Neural cell (in vitro differentiated cells): ENCODE measurements at regions not wholly inside any gene's neighbourhood (a gene's known extent, or its start where the extent isn't known, plus 50 kb on each side); places are given as distances from the start of the nearest gene placed in this dataset.

Experiments used
- H2AFZ ChIP-seq: fragments of 200-600, 300-800 bp; sonication (generic), shearing (Covaris generic); 2 replicates; pipeline ENCODE4 v1.6.0; 2014; ENCODE audit warnings: low read depth, mild to moderate bottlenecking, antibody characterized with exemption, low read length, moderate library complexity
- H3F3A ChIP-seq: fragments of 200-600 bp; shearing (Covaris generic); 2 replicates; pipeline ENCODE4 v1.6.1; 2016; ENCODE audit warnings: mild to moderate bottlenecking, moderate library complexity, mixed read lengths, antibody characterized with exemption, low read length; ENCODE audit not compliant: insufficient read depth, poor library complexity, severe bottlenecking
- H3K27ac ChIP-seq: fragments of 200-600, 300-800 bp; sonication (generic), shearing (Covaris generic); 2 replicates; pipeline ENCODE4 v1.5.1; 2014; ENCODE audit warnings: mild to moderate bottlenecking, low read length, moderate library complexity
- H3K27me3 ChIP-seq: fragments of 300-800, 200-600 bp; sonication (generic), shearing (Covaris generic); 2 replicates; pipeline ENCODE4 v1.6.0; 2014; ENCODE audit warnings: mild to moderate bottlenecking, low read depth, low read length, moderate library complexity; ENCODE audit not compliant: insufficient read depth
- H3K36me3 ChIP-seq: fragments of 300-800, 200-600 bp; sonication (generic), shearing (Covaris generic); 2 replicates; pipeline ENCODE4 v1.5.1; 2014; ENCODE audit warnings: mild to moderate bottlenecking, antibody characterized with exemption, low read length, moderate library complexity; ENCODE audit not compliant: insufficient read depth
- H3K4me2 ChIP-seq: fragments of 300-800, 200-600 bp; sonication (generic), shearing (Covaris generic); 2 replicates; pipeline ENCODE4 v1.6.0; 2014; ENCODE audit warnings: mild to moderate bottlenecking, low read length
- H3K4me3 ChIP-seq: fragments of 300-800, 200-600 bp; sonication (generic), shearing (Covaris generic); 2 replicates; pipeline ENCODE4 v1.5.1; 2014; ENCODE audit warnings: mild to moderate bottlenecking, low read length, moderate library complexity
- H3K79me2 ChIP-seq: fragments of 200-600 bp; shearing (Covaris generic); replicated peaks from 2 replicates; pipeline ENCODE4 v1.6.0; 2014; ENCODE audit warnings: mild to moderate bottlenecking, low read length, moderate library complexity; ENCODE audit not compliant: insufficient read depth
- H3K9ac ChIP-seq: fragments of 300-800, 200-600 bp; sonication (generic), shearing (Covaris generic); 2 replicates; pipeline ENCODE4 v1.6.1; 2016; ENCODE audit warnings: mild to moderate bottlenecking, low read length, mixed read lengths
- H3K9me2 ChIP-seq: fragments of 200-600 bp; shearing (Covaris generic); 2 replicates; pipeline ENCODE4 v1.6.1; 2016; ENCODE audit warnings: mild to moderate bottlenecking, low read length, mixed read lengths; ENCODE audit not compliant: insufficient read depth
- H3K9me3 ChIP-seq: fragments of 200-600, 300-800 bp; sonication (generic), shearing (Covaris generic); 2 replicates; pipeline ENCODE4 v1.6.1; 2016; ENCODE audit warnings: mild to moderate bottlenecking, mixed run types, low read length, moderate library complexity, mixed read lengths
- H4K20me1 ChIP-seq: fragments of 200-600 bp; shearing (Covaris generic); 2 replicates; pipeline ENCODE4 v1.6.1; 2016; ENCODE audit warnings: mild to moderate bottlenecking, mixed run types; ENCODE audit not compliant: insufficient read depth
- EP300 ChIP-seq: fragments of 450-650 bp; conservative IDR thresholded peaks from 2 replicates; pipeline ENCODE4 v1.6.1; 2014; ENCODE audit warnings: antibody characterized with exemption, mild to moderate bottlenecking, moderate library complexity; ENCODE audit not compliant: poor library complexity, severe bottlenecking
- EZH2 ChIP-seq: fragments of 200-600, 300-800 bp; shearing (Covaris generic), sonication (generic); IDR thresholded peaks from 2 replicates; pipeline ENCODE4 v1.6.1; 2014; ENCODE audit warnings: antibody characterized with exemption, low read length, borderline replicate concordance, mild to moderate bottlenecking; ENCODE audit not compliant: insufficient read depth, poor library complexity, severe bottlenecking
- MXI1 ChIP-seq: fragments of 450-650 bp; conservative IDR thresholded peaks from 2 replicates; pipeline ENCODE4 v1.6.1; 2014; ENCODE audit warnings: antibody characterized with exemption, mild to moderate bottlenecking; ENCODE audit not compliant: poor library complexity, severe bottlenecking
- POLR2AphosphoS5 ChIP-seq: IDR thresholded peaks from 2 replicates; pipeline ENCODE4 v1.6.1; 2012
- RAD21 ChIP-seq: fragments of 450-650 bp; conservative IDR thresholded peaks from 2 replicates; pipeline ENCODE4 v1.6.1; 2014; ENCODE audit warnings: antibody characterized with exemption, mild to moderate bottlenecking, moderate library complexity
- SMC3 ChIP-seq: fragments of 450-650 bp; conservative IDR thresholded peaks from 2 replicates; pipeline ENCODE4 v1.6.1; 2014; ENCODE audit warnings: antibody characterized with exemption, mild to moderate bottlenecking, moderate library complexity; ENCODE audit not compliant: poor library complexity
- TAF1 ChIP-seq: IDR thresholded peaks from 2 replicates; pipeline ENCODE4 v1.6.1; 2012; ENCODE audit warnings: low read depth
- TF ChIP-seq, protein P1 (sequence below): IDR thresholded peaks from 2 replicates; pipeline ENCODE4 v1.6.1; 2012; ENCODE audit warnings: borderline replicate concordance
- TF ChIP-seq, protein P2 (sequence below): fragments of 450-650 bp; IDR thresholded peaks from 2 replicates; pipeline ENCODE4 v1.5.1; 2014; ENCODE audit warnings: antibody characterized with exemption, mild to moderate bottlenecking, moderate library complexity; ENCODE audit not compliant: poor library complexity, severe bottlenecking

DNA sequence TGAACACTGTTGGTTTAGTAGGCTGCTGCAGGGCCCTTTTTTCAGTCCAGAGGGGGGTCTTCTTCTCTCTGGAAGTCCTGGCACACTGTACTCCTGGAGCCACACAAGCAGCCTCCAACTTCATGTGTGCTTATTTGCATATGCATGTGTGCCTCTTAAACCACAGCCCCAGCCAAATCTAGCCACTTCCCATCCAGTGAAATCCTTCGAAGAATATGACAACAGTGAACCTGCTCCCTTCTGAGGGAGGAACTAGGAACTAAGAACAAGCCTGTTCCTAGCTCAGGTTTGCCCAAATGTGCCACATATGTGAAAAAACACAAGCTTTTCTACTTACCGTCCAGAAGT lies 348.5 kb downstream of the FOXO1 start:
- Histone ChIP-seq H3K36me3 (no peaks in the 10 kb centered on the region), H3K27ac (no peak overlapping the region), H3F3A (no peaks in the 10 kb centered on the region), H3K9me2 (no peaks in the 10 kb centered on the region), H3K9me3 (no peaks in the 10 kb centered on the region), H3K79me2 (no peaks in the 10 kb centered on the region), H2AFZ (no peak overlapping the region), H3K27me3 (no peaks in the 10 kb centered on the region), H3K9ac (no peak overlapping the region), H3K4me3 (no peak overlapping the region), H3K4me2 (no peak overlapping the region), H4K20me1 (no peaks in the 10 kb centered on the region)
- TF ChIP-seq TAF1 (no peak), POLR2AphosphoS5 (no peak), RAD21 (no peak), MXI1 (no peak), EZH2 (no peak), SMC3 (no peak)
- TF ChIP-seq, protein P1, sequence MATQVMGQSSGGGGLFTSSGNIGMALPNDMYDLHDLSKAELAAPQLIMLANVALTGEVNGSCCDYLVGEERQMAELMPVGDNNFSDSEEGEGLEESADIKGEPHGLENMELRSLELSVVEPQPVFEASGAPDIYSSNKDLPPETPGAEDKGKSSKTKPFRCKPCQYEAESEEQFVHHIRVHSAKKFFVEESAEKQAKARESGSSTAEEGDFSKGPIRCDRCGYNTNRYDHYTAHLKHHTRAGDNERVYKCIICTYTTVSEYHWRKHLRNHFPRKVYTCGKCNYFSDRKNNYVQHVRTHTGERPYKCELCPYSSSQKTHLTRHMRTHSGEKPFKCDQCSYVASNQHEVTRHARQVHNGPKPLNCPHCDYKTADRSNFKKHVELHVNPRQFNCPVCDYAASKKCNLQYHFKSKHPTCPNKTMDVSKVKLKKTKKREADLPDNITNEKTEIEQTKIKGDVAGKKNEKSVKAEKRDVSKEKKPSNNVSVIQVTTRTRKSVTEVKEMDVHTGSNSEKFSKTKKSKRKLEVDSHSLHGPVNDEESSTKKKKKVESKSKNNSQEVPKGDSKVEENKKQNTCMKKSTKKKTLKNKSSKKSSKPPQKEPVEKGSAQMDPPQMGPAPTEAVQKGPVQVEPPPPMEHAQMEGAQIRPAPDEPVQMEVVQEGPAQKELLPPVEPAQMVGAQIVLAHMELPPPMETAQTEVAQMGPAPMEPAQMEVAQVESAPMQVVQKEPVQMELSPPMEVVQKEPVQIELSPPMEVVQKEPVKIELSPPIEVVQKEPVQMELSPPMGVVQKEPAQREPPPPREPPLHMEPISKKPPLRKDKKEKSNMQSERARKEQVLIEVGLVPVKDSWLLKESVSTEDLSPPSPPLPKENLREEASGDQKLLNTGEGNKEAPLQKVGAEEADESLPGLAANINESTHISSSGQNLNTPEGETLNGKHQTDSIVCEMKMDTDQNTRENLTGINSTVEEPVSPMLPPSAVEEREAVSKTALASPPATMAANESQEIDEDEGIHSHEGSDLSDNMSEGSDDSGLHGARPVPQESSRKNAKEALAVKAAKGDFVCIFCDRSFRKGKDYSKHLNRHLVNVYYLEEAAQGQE, result no peak
- TF ChIP-seq, protein P2, sequence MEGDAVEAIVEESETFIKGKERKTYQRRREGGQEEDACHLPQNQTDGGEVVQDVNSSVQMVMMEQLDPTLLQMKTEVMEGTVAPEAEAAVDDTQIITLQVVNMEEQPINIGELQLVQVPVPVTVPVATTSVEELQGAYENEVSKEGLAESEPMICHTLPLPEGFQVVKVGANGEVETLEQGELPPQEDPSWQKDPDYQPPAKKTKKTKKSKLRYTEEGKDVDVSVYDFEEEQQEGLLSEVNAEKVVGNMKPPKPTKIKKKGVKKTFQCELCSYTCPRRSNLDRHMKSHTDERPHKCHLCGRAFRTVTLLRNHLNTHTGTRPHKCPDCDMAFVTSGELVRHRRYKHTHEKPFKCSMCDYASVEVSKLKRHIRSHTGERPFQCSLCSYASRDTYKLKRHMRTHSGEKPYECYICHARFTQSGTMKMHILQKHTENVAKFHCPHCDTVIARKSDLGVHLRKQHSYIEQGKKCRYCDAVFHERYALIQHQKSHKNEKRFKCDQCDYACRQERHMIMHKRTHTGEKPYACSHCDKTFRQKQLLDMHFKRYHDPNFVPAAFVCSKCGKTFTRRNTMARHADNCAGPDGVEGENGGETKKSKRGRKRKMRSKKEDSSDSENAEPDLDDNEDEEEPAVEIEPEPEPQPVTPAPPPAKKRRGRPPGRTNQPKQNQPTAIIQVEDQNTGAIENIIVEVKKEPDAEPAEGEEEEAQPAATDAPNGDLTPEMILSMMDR, result no peak

DNA sequence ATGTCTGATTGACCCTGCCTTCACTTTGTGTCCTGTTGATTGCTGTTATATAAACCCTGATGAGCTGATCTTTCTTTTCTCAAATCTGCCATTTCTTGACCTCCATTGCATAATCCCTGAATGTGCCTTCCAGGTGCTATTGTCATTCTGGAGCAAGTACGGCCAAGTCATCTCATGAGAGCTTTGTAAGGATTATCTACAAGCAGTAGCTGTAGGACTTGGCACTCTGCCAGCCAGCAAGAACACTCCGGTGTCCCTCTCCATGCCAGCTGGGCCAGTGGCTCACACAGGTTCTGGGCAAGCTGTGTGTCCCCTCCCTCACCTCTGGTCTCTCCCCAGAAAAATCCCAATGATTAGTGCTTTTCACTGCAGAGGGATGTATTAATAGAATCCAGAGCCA lies 348.1 kb downstream of the FOXO1 start:
- no peaks in the 10 kb centered on the region for H3K27me3 ChIP-seq
- no peaks in the 10 kb centered on the region for H3K79me2 ChIP-seq
- TF ChIP-seq, protein P1, result no peak
- TF ChIP-seq EP300, result no peak
- no peak for TF ChIP-seq MXI1
- TF ChIP-seq POLR2AphosphoS5, result no peak
- TF ChIP-seq TAF1, result no peak
- TF ChIP-seq RAD21, result no peak
- TF ChIP-seq, protein P2, result no peak
- no peak for TF ChIP-seq EZH2
- H3K9ac ChIP-seq, result no peak overlapping the region
- no peaks in the 10 kb centered on the region for H3K9me2 ChIP-seq
- H3K9me3 ChIP-seq, result no peaks in the 10 kb centered on the region
- H2AFZ ChIP-seq, result no peak overlapping the region
- H4K20me1 ChIP-seq, result no peaks in the 10 kb centered on the region
- H3K36me3 ChIP-seq, result no peaks in the 10 kb centered on the region
- no peak overlapping the region for H3K27ac ChIP-seq
- H3K4me2 ChIP-seq, result no peak overlapping the region
- H3K4me3 ChIP-seq, result no peak overlapping the region
- no peaks in the 10 kb centered on the region for H3F3A ChIP-seq
